Activated T-cell treated with anti-CD3 and anti-CD28 coated beads, Interleukin-2, amount 50 U/mL, for 72 hours (primary cell): ENCODE measurements at regions not wholly inside any gene's neighbourhood (a gene's known extent, or its start where the extent isn't known, plus 50 kb on each side); places are given as distances from the start of the nearest gene placed in this dataset.

Experiments
- ATAC-seq, 2 donors: fragments of 150-1000 bp; cut with Tn5 transposase; replicated peaks in 1 of 2; 2 replicates each; pipeline ENCODE4 v1.10.0; 2021; ENCODE audit warnings: moderate library complexity in 2 of 2, mild to moderate bottlenecking in 1 of 2
- DNase-seq, 2 donors: peaks; one replicate each; pipeline ENCODE4 v3.0.0; 2021 to 2022; ENCODE audit warnings: mixed read lengths in 1 of 2
- H3K27ac Mint-ChIP-seq: one replicate; pipeline ENCODE4 v1.8.0; 2022; ENCODE audit warnings: mild to moderate bottlenecking, moderate library complexity, mixed read lengths
- H3K27me3 Mint-ChIP-seq: one replicate; pipeline ENCODE4 v1.8.0; 2022; ENCODE audit warnings: low read depth, mixed read lengths
- H3K36me3 Mint-ChIP-seq, 2 donors: one replicate each; pipeline ENCODE4 v1.8.0; 2022; ENCODE audit warnings: mixed read lengths in 2 of 2, mild to moderate bottlenecking in 1 of 2; ENCODE audit not compliant: insufficient read depth in 2 of 2
- H3K4me1 Mint-ChIP-seq: one replicate; pipeline ENCODE4 v1.8.0; 2022; ENCODE audit warnings: low read depth, mixed read lengths
- H3K4me3 Mint-ChIP-seq, 2 donors: one replicate each; pipeline ENCODE4 v1.8.0; 2022; ENCODE audit warnings: mild to moderate bottlenecking in 2 of 2, mixed read lengths in 2 of 2, moderate library complexity in 2 of 2
- H3K9me3 Mint-ChIP-seq, 2 donors: one replicate each; pipeline ENCODE4 v1.8.0; 2022; ENCODE audit warnings: mixed read lengths in 2 of 2

DNA sequence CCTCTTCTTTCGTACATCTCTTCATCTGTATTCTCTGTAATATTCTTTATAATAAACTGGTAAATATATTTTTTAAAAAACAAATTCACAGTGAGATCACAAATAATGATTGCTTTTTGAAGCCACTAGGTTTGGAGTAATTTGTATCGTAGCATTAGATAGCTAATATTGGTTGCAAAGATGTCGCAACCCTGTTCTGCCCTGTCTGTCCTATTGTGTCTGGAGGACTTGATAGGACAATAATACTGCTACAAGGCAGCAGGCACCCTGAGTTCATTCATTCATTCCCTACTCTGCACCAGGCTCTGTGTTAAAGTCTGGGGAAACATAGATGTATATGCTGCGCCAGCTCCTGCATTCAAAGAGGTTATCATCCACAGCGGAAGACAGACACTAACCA, 206.7 kb upstream of the KLF4 start:
- no peak for ATAC-seq

GRCh38 chr9:107694390-107694789, 204.8 kb upstream of the KLF4 start:
- Mint-ChIP-seq H3K27ac (no peak overlapping the region), H3K4me1 (no peaks in the 10 kb centered on the region), H3K9me3 (peaks cover 0 to 3% of the 10 kb centered on the region in 2 donors), H3K27me3 (no peaks in the 10 kb centered on the region), H3K4me3 (no peak overlapping the region), H3K36me3 (no peaks in the 10 kb centered on the region)
- no peak for DNase-seq
- ATAC-seq: no peak

More for the DNA sequence above, 206.7 kb upstream of the KLF4 start:
- no peaks in the 10 kb centered on the region for H3K4me1 Mint-ChIP-seq
- H3K27me3 Mint-ChIP-seq: no peaks in the 10 kb centered on the region
- no peak for DNase-seq
- peaks cover 0 to 3% of the 10 kb centered on the region in 2 donors for H3K9me3 Mint-ChIP-seq
- no peak overlapping the region for H3K4me3 Mint-ChIP-seq
- no peak overlapping the region for H3K27ac Mint-ChIP-seq
- no peaks in the 10 kb centered on the region for H3K36me3 Mint-ChIP-seq

GRCh38 chr9:107693625-107694326, 204.2 kb upstream of the KLF4 start:
- no peak overlapping the region for H3K4me3 Mint-ChIP-seq
- no peaks in the 10 kb centered on the region for H3K36me3 Mint-ChIP-seq
- no peak for DNase-seq
- no peak overlapping the region for H3K27ac Mint-ChIP-seq
- ATAC-seq: no peak
- no peaks in the 10 kb centered on the region for H3K4me1 Mint-ChIP-seq
- no peaks in the 10 kb centered on the region for H3K27me3 Mint-ChIP-seq
- peaks cover 0 to 4% of the 10 kb centered on the region in 2 donors for H3K9me3 Mint-ChIP-seq

DNA sequence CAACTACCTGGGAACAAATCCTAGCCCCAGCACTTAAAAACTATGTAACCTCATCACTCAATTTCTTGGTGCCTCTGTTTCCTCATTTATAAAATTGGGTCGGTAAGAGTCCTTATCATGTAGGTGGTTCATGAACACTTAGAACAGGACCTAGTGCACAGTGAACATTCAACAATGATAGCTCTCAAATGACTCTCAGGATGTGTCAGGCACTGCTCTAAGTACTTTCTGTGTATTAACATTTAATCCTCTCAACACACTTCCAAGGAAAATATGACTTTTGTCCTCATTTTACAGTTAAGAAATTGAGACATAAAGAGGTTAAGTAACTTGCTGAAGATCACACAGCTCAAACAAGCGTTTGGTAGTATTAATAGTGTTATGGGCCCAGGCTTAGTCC, 202.1 kb upstream of the KLF4 start:
- ATAC-seq (no peak), DNase-seq (no peak)
- Mint-ChIP-seq H3K27me3 (no peaks in the 10 kb centered on the region), H3K9me3 (peaks cover 0 to 1% of the 10 kb centered on the region in 2 donors), H3K4me1 (no peaks in the 10 kb centered on the region), H3K27ac (no peak overlapping the region), H3K36me3 (no peaks in the 10 kb centered on the region), H3K4me3 (no peak overlapping the region)

DNA sequence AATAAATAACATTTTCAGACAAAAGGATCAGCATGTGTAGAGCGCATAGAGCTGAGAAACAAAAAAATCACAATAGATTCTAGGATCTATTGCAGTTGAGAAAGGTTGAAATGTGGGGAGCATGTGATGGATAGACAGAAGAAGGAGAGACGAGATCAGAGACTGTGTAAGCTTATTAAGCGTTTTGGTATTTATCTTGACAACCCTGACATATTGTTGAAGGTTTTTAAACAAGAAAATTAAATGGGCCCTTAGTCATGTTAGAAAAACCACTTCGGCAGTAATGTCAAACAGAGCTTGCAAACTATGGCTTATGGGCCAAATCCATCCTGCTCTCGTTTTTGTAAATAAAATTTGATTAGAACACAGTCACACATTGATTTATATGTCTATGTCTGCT, 200.5 kb upstream of the KLF4 start:
- ATAC-seq: no peak
- Mint-ChIP-seq H3K27ac (no peak overlapping the region), H3K9me3 (peaks cover 1% of the 10 kb centered on the region in 2 donors), H3K27me3 (no peaks in the 10 kb centered on the region), H3K36me3 (no peaks in the 10 kb centered on the region), H3K4me3 (no peak overlapping the region), H3K4me1 (no peaks in the 10 kb centered on the region)
- no peak for DNase-seq

DNA sequence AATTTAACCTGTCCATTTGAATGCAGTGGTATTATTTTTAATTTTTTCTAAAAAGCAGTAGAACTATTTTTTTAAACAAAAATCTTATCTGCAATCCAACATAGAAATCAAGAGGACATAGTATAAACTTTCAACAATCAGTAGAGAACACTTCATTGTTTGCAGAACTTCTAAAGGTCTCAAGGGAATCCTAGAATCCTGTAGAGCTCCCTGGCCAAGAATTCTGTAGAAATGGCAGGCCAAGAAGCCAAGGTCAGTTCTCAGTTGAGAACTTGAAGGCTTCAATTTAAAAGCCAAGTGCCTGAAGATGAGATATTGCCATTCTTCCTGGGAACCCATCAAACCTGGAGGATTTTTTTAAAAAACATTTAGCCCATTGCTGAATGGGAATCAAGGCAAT, 199.2 kb upstream of the KLF4 start:
- DNase-seq (no peak), ATAC-seq (no peak)
- H3K27ac Mint-ChIP-seq: no peak overlapping the region
- no peaks in the 10 kb centered on the region for H3K4me1 Mint-ChIP-seq
- H3K9me3 Mint-ChIP-seq: peaks cover 1% of the 10 kb centered on the region in 2 donors
- H3K4me3 Mint-ChIP-seq: no peak overlapping the region
- no peaks in the 10 kb centered on the region for H3K27me3 Mint-ChIP-seq
- no peaks in the 10 kb centered on the region for H3K36me3 Mint-ChIP-seq

GRCh38 chr9:107685901-107686300, 196.3 kb upstream of the KLF4 start:
- H3K27me3 Mint-ChIP-seq: no peaks in the 10 kb centered on the region
- H3K4me1 Mint-ChIP-seq: no peaks in the 10 kb centered on the region
- DNase-seq (no peak), ATAC-seq (no peak)
- H3K4me3 Mint-ChIP-seq: no peak overlapping the region
- H3K9me3 Mint-ChIP-seq: peaks cover 1% of the 10 kb centered on the region in 2 donors
- no peaks in the 10 kb centered on the region for H3K36me3 Mint-ChIP-seq
- no peak overlapping the region for H3K27ac Mint-ChIP-seq

DNA sequence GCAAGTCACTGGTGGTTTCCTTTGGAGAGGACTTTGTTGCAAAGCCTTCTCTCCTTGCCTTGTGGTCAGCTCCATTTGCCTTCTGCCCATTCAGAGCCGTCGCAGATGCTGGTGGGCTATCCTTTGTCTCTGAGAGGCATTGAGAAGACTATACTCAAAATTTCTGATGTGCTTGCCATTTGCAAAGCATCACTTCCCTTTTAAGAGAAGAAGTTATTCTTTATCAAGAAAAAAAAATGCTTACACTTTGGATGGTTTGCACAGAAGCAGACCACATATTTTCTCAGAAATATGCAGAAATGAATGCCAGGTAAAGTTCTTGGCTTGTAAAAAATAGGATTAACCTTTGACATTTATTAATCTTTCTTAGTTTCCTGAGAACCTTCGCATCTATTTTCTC, 195.8 kb upstream of the KLF4 start:
- no peak for ATAC-seq
- no peak for DNase-seq
- Mint-ChIP-seq H3K9me3 (peaks cover 1% of the 10 kb centered on the region in 2 donors), H3K36me3 (no peaks in the 10 kb centered on the region), H3K27me3 (no peaks in the 10 kb centered on the region), H3K27ac (no peak overlapping the region), H3K4me3 (no peak overlapping the region), H3K4me1 (no peaks in the 10 kb centered on the region)

- H3K27ac Mint-ChIP-seq: no peak overlapping the region
- ATAC-seq (no peak), DNase-seq (no peak)
- peaks cover 1% of the 10 kb centered on the region in 2 donors for H3K9me3 Mint-ChIP-seq
- H3K36me3 Mint-ChIP-seq: no peaks in the 10 kb centered on the region
- H3K4me1 Mint-ChIP-seq: no peaks in the 10 kb centered on the region
- no peak overlapping the region for H3K4me3 Mint-ChIP-seq
- H3K27me3 Mint-ChIP-seq: no peaks in the 10 kb centered on the region
These were observed 194.7 kb upstream of the KLF4 start for GRCh38 chr9:107684224-107684623.

DNA sequence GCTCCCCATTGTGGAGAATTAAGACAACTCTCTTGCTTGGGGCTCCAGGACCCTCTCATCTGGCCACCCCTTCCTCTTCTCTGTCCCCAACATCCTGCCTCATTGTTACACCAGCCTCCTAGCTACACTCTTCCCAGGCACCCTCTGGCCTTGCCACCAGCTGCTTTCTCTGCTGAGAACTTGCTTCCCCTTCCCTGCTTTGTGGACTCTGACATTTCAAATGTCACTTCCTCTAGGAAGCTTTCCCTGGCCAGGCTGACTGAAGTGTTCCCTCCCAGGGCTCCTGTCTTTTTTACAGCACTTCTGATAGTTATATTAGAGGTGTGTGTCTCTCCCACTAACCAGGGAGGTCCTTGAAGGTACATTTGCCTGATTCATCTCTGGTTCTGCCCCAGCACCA, 194.0 kb upstream of the KLF4 start:
- no peaks in the 10 kb centered on the region for H3K27me3 Mint-ChIP-seq
- ATAC-seq (no peak), DNase-seq (no peak)
- H3K4me3 Mint-ChIP-seq: no peak overlapping the region
- peaks cover 0 to 1% of the 10 kb centered on the region in 2 donors for H3K9me3 Mint-ChIP-seq
- no peaks in the 10 kb centered on the region for H3K4me1 Mint-ChIP-seq
- no peak overlapping the region for H3K27ac Mint-ChIP-seq
- peaks cover 0 to 1% of the 10 kb centered on the region in 2 donors for H3K36me3 Mint-ChIP-seq

GRCh38 chr9:107681988-107682387, 192.4 kb upstream of the KLF4 start:
- H3K9me3 Mint-ChIP-seq: peaks cover 0 to 1% of the 10 kb centered on the region in 2 donors
- no peak for ATAC-seq
- H3K4me3 Mint-ChIP-seq: no peak overlapping the region
- H3K27ac Mint-ChIP-seq: no peak overlapping the region
- peaks cover 0 to 3% of the 10 kb centered on the region in 2 donors for H3K36me3 Mint-ChIP-seq
- H3K4me1 Mint-ChIP-seq: no peaks in the 10 kb centered on the region
- H3K27me3 Mint-ChIP-seq: no peaks in the 10 kb centered on the region
- no peak for DNase-seq

DNA sequence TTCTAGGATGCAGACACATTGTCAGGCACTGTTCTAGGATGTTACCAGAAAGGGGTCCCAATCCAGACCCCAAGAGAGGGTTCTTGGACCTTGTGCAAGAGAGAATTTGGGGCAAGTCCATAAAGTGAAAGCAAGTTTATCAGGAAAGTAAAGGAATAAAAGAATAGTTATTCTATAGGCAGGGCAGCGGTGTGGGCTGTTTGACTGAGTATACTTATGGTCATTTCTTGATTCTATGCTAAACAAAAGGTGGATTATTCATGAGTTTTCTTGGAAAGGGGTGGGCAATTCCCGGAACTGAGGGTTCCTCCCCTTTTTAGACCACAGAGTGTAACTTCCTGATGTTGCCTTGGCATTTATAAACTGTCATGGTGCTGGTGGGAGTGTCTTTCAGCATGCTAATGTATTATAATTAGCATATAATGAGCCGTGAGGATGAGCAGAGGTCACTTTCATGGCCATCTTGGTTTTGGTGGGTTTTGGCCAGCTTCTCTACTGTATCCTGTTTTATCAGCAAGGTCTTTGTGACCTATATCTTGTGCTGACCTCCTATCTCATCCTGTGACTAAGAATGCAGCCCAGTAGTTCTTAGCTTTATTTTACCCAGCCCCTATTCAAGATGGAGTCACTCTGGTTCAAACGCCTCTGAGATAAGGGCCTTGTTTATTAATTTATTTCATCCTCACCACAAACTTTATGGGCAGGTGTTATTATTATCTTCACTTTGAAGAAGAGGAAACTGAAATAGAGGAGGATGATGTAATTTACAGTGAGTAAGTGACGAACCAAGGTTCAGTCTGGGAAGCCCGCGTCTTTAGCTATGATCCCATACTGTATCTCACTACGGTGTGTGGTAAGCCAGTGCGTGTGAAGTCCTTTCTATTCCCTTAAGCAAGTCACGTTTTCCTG, 186.0 kb upstream of the KLF4 start:
- Mint-ChIP-seq H3K27ac (no peak overlapping the region), H3K27me3 (no peaks in the 10 kb centered on the region), H3K9me3 (peaks cover 0 to 2% of the 10 kb centered on the region in 2 donors), H3K4me3 (no peak overlapping the region), H3K36me3 (peaks cover 0 to 3% of the 10 kb centered on the region in 2 donors), H3K4me1 (no peaks in the 10 kb centered on the region)
- ATAC-seq (no peak), DNase-seq (no peak)

DNA sequence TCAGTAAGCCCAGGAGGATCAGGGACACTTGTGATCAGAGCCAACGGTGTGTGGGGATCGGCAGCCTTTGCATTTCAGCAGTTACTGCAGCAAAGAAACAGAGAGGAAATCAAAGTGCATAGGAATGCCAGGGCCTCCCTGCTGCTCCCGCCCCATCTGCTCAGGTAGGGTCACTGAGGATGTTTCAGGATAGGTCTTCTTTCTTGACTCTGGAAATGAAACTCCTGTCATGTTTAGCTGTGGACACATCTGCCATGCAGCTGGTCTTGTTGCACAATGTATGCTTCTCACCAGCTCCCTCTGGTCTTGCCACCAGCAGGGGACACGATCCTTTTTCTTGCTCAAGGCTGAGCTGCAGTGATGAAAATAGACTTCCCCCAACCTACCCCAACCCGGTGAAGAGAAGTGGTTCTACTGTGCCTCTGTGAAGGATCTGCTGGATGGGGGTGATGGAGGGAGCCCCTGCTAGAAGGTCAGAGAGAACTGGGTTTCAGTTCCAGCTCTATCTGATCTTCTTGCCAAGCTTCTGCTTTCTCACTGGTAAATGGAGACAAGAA, 185.2 kb upstream of the KLF4 start:
- no peak overlapping the region for H3K4me3 Mint-ChIP-seq
- H3K27ac Mint-ChIP-seq: no peak overlapping the region
- peaks cover 0 to 3% of the 10 kb centered on the region in 2 donors for H3K36me3 Mint-ChIP-seq
- DNase-seq: no peak
- peaks cover 0 to 2% of the 10 kb centered on the region in 2 donors for H3K9me3 Mint-ChIP-seq
- no peaks in the 10 kb centered on the region for H3K27me3 Mint-ChIP-seq
- ATAC-seq: no peak
- H3K4me1 Mint-ChIP-seq: no peaks in the 10 kb centered on the region
